HT-29 (cell line): ENCODE measurements at regions not wholly inside any gene's neighbourhood (a gene's known extent, or its start where the extent isn't known, plus 50 kb on each side); places are given as distances from the start of the nearest gene placed in this dataset.
A peak's percentile ranks its signal among the peaks of the same experiment; 100 is the strongest.
"Not testable (repeated sequence)": the region's sequence is repeated elsewhere in the genome, so short reads cannot be mapped to it uniquely, and the experiment has no call there.

ENCODE experiments used
- DNase-seq: peaks from one replicate; pipeline ENCODE4 v3.0.0-alpha.2; 2015; ENCODE audit warnings: low spot score

DNA sequence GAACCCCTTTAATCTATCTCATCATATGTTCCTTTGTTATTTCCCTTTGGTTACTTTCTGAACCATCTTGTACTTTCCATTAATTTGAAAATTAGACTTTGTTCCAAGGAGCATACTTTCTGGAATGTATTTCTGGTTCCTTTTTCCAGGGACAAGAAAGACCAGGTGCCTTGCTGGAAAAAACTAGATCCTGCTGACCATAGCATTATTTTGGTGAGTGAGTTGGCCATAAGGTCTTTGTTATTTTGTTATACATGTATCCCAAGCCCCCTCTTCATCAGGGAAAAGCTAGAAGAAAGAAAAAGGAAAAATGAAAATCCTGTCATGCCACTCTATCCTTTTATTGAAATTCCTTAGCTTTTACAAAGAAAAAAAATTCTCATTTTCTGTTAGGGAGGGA, 228.1 kb upstream of the TFPI start:
- DNase-seq: no peak

DNA sequence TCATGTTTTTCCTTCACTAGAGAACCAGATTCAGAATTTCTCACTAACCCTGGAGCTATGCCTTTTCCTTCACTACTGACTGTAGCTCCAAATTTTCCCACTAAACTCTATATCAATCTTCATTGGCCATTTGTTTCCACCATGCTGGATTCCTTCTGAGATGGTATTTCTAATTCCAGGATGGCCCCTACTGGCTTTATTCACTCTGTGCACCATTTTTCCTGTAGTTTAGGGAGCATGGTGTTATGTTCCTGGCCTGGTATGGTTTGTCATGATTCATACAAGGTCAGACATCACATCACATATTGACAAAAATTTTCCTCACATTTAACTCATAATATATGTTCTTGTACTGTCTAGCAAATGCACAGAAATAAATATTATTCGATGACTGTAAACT, 229.2 kb upstream of the TFPI start:
- DNase-seq: no peak

DNA sequence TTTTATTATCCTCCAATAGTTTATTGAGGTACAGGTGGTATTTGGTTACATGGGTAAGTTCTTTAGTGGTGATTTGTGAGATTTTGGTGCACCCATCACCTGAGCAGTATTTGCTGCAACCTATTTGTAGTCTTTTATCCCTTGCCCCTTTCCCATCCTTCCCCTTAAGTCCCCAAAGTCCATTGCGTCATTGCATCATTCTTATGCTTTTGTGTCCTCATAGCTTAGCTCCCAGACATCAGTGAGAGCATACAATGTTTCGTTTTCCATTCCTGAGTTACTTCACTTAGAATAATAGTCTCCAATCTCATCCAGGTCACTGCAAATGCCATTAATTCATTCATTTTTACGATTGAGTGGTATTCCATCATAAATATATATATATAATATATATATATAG, 229.9 kb upstream of the TFPI start:
- DNase-seq: not testable (repeated sequence)

DNA sequence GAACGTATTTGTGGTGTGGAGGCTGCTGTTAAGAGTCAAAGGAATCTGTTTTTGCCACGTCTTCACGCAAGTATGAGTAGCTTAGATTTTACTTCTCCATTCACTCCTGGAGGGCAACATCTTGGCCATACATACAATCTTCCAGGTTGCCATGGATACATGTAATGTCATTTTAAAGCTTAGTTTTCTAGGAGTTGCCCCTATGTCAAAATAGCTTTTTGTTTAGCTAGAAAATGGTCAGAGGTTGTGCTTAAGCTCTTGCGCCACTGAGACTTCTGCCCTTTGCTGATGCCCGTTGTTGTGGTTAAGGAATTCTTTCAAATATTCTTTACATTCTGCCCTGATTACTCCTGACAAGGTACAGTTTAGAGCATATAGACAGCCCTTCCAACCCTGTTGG, 245.4 kb upstream of the TFPI start:
- no peak for DNase-seq

DNA sequence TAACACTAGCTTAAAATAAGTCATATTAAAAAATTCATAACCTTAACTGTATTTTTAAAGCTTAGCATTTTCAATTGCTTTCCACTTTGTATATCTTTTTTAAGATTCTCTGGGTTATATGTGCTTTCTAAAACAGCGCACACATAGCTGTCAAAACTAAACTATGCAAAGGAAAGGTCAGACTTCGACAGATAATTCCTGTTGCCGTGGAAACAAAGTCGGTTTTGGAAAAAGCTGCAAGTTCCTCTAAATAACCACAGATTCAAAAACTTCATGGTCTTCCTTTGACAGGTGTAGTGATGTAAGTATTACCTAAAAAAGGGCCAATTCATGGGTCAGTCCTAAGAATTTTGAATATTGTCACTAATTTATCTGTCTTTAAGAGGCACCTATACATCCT, 249.6 kb upstream of the TFPI start:
- DNase-seq: no peak

DNA sequence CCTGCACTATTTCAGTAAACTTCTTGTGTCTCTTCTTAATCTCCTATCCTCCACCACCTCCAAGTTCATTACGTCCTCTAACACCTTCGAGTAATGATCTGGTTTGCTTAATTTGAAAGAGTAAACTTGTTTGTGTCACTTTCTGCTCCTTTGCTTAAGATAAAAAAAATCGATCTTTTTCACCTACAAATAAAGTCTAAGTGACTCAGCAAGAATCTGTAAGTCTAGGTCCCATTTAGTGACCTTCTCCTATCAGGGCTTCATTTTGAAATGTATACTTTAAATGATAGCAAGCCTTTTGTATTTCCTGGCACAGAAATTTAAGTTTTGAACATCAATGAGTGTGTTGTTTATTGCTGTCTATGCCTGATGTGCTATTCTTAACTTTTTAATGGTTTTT, 260.9 kb upstream of the TFPI start:
- DNase-seq: no peak

DNA sequence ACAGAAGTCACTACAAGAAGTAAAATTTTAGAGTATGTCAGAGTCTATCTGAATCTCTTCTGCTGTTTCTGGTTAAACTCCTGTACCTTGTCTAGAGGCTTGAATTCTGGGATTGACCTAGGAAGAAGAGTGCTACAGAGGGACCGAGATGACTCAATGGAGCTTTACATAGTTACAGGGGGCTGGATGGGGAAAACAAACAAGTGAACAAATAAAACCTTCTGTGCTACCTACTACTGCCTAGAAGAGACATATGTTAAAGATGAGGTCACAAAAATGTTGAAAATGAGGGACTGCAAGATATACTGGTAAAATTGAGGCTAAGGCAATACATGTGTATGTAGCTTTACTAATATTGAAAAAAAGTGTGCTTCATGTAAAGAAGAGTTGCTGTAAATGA, 265.4 kb upstream of the TFPI start:
- no peak for DNase-seq

DNA sequence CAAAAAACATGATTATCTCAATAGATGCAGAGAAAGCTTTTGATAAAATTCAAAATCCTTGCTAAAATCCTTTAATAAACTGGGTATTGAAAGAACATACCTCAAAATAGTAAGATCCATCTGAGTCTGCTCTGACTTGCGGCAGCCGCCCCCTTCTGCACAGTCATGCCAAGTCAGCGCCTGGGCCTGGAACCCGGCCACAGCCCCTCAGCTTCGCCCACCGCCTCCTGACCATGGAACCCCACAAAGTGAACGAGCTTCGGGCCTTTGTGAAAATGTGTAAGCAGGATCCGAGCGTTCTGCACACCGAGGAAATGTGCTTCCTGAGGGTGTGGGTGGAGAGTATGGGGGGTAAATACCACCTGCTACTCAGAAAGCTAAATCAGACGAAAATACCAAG, 270.9 kb upstream of the TFPI start:
- no peak for DNase-seq

DNA sequence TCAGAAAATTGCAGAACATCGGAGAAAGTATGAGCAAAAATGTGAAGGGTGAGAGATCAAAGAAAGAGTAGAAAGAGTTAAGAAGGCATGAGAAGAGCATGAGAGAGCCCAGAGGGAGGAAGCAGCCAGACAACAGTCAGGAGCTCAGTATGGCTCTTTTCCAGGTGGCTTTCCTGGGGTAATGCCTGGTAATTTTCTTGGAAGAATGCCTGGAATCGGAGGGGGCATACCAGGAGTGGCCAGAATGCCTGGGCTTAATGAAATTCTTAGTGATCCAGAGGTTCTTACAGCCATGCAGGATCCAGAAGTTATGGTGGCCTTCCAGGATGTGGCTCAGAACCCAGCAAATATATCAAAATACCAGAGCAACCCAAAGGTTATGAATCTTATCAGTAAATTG, 271.8 kb upstream of the TFPI start:
- no peak for DNase-seq

DNA sequence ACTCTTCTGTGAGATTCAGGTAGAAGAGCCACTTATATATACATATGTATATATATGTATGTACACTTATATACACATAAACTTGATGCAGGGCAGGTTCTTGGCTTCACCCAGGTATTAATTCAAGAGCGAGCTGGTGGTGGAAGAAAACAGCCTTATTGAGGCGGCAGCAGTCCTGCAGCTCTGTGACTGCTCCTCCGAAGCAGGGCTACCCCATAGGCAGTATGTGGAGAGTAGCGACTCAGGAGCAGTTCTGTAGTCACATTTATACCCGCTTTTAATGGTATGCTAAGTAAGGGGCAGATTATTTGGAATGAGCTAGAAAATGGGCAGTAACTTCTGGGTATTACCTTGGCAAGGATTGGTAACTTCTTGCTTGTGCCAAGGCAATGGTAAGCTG, 280.6 kb upstream of the TFPI start:
- DNase-seq: no peak

DNA sequence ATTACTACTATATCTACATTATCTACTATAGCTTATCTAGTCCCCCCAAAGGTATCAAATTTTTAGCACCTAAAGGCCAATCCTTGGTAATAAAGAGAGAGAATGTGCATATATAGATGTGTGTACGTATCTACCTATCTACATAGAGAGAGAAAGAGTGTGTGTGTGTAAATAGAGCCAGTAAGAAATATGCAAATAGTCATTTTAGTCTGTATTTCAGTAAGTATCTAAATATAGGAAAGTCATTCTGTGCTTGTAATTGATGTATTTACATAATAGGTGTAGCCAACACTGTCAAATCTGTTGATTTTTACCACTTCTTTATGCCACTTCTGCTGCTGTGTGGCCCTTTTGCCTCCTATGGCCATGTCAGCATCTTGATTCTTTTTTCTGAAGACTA, 284.5 kb upstream of the TFPI start:
- no peak for DNase-seq

DNA sequence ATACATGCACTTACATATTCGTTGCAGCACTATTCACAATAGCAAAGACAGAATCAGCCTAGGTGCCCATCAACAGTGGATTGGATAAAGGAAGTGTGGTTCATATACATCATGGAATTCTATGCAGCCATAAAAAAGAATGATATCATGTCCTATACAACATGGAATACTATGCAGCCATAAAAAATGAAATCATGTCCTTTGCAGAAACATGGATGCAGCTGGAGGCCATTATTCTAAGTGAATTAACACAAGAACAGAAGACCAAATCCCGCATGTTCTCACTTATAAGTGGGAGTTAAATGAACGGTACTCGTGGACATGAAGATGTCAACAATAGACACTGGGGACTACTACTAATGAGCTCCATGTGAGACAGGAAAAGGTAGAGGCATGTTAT, 288.1 kb upstream of the TFPI start:
- no peak for DNase-seq

DNA sequence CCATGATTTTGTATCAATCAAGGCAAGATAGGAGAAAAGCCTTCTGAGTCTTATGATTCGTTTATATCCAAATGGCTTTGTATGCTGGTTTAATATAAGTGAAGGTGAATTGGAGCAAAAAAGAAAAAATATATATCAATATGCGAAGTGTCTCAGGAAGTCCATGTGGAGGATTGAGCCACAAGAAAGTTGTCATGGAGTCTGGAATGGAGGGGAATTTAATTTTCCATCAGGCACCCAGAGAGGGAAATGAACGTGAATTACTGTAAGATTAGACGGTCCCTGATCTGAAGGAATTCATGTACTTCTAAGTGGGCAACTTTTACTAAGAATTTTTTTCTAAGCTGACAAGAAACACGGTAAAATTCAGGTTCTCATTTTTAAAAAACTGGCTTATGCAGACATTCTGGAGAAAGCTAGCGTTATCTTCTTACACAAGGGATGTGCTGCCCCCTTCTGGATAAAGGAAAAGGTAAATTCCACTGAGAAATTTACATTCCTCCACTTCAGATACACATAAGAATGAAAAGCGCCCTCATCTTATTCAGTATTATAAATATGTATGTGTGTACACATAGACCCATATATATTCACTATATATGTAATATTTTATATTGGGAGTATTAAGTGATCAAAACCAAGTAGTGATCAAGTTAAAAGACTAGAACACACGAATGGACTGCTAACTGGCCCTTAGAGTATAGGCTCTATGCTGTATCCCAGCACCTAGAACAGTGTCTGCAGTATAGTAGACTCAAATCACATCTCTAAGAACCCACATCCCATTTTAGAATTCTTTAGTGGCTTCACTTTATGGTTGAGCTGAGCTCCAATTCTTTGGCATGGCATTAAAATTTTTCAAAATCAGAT, 289.0 kb upstream of the TFPI start:
- DNase-seq: peak; percentile 80

DNA sequence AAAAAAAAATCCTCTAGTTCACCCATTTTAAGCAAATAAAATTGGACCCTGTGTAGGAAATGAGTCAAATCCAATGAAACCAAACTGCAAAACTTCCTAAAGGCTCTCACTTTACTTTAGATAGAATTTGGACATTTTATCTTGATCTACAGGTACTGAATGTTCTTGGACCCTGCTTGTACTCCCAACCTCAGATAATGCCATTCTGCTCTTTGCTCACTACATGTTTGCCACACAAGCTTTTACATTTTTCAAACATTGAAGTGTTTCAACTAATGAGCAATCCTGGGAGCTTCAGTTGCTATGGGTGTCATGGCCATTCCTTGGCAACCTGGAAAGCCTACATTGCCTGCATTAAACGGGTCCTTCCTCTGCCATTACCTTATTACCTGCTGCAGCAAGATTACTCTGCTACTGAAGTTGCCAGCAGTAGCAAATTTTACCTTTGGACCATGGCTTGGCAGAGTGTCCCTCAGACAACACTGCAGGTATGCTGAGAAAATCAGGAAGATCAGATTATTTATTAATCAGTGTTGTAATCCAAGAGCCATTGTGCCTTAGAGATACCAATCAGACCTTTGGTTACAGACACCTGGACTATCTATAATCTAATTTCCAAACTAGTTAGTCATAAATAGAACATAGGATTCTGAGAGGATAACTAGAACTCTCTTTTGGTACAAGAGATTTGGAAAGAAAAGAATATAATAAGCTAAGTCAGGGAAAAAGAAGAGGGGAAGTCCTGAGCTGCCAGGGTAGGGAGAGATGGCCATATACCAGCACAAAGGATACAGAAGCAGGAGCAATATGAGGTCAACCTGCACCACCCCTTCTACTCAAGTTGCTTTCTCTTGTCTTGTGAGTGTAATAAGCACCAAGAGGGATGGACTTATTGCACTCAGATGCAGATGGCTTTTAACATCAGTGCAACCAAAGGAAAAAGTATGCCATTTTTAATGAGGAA, 293.3 kb upstream of the TFPI start:
- DNase-seq: peak; percentile 64

DNA sequence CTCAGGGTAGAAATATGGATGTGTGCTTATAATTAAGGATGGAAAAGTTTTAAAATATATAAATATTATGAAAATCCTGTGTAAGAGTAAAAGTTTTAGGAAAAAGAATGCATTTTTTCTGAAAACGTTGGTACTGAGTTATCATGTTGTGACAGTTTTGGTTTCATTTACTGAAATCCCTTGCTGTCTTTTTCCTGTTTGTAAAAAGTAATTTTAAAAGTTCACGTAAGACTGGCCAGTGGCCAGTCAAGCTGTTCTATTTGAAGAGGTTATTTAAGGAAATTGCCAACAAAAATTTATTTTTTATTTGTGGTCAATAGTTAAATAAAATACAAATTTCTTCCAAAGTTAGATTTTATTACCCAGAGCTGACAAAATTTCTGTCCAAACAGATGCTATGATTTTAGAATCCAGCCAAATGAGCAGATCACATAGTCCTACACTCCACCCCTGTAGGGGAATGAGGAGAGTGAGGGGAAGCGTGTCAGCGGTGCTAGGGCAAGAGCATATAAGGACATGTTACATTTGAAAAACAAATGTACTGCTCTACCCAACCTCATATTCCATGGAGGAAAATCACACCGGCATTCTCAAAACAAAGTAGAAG, 297.8 kb upstream of the TFPI start:
- DNase-seq: no peak

DNA sequence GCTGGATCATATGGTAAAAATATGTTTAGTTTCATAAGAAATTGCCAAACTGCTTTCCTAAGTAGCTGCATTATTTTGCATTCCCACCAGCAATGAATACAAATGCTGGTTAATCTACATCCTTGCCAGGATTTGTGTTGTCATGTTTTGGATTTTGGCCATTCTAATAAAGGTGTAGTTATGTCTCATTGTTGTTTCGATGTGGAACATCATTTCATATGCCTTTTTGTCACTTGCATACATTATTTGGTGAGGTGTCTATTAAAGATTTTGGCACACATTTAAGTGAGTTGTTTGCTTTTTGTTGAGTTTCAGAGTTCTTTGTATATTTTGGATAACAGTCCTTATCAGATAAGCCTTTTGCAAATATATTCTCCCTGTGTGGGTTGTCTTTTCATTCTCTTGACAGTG, 299.2 kb upstream of the TFPI start:
- DNase-seq: no peak

DNA sequence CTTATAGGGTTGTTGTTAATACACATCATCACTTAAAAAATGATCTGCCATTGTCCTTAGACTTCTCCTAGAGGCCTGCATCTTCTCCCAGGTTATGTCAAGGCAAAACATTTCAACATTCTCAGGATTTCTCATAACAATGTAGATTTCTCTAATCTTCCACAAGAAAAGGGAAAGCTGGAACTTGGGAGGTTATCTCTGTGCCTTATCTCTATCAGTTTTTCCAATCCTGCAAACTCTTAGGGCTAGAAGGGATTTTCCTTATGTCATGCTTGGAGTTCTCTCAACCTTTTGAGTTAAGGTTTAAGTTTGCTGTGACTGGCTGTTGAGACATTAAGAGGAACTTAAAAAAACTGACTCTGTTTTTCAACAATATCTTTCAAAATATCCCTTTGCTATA, 300.6 kb upstream of the TFPI start:
- DNase-seq: no peak

DNA sequence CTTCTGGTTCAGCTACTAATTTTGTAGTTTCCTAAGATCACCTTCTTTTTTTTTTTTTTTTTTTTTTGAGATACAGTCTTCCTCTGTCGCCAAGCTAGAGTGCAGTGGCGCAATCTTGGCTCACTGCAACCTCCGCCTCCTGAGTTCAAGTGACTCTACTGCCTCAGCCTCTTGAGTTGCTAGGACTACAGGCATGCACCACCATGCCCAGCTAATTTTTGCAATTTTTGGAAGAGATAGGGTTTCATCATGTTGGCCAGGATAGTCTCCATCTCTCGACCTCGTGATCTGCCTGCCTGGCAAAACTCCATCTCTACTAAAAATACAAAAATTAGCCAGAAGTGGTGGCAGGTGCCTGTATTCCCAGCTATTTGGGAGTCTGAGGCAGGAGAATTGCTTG, 301.5 kb upstream of the TFPI start:
- no peak for DNase-seq

DNA sequence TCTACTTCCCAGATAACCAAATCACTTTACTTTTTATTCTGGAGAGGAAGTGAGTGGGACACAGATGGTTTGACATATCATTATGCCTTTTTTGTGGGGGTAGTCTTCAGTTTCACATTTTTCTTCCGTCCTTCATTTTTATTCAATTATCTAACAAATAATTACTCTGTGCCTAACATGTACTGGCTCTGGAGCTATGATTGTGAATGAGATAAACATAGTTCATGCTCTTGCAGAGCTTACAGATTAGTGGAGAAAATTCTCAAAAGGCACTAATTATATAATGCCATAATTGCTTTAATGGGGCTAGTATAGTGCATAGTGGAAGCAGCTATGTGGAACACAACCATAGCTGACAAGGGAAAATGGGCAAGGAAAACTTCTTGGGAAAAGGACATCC, 303.6 kb upstream of the TFPI start:
- no peak for DNase-seq

DNA sequence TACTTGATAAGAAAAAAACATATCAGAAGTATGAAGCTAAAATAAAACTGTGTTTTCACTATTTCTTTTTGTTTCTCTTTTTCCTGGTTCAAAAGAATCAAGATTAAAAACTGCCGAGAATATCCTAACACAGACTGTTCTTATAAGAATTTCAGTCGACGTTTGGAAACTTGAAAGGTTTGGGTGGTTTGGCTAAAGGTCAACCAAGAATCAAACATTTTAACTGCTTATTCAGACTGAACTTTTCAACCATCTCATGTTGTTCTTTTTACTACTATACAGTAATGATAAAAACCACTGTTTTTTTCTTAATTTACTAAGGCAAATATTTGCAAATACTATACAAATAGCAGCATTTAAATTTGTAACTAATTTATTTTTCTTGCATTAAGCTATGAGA, 308.5 kb upstream of the TFPI start:
- DNase-seq: no peak

DNA sequence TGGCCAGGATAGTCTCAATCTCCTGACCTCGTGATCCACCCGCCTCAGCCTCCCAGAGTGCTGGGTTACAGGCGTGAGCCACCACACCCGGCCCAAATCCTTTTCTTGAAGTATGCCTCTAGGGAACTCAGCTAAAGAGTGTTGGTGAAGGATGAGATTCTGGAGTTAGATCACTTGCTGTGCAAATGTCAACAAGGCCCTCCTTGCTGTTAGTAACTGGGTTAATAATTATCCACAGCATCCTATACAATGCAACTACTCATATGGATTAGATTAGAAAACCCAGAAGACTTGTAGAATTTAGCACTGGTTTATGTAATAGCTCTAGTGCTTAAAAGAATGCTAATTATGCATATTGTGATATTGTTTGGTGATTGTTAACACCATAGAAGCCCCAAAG, 310.8 kb upstream of the TFPI start:
- peak; percentile 33 for DNase-seq

DNA sequence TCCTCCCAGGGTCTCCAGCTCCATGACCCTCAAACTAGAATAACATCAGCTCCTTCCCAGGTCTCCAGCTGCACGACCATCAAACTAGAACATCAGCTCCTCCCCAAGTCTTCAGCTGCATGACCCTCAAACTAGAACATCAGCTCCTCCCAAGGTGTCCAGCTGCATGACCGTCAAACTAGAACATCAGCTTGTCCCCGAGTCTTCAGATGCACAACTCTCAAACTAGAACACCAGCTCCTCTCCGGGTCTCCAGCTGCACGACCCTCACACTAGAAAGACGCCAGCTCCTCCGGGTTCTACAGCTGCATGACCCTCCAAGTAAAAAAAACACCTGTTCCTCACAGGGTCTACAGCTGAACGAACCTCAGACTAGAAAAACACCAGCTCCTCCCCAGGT, 312.9 kb upstream of the TFPI start:
- DNase-seq: no peak
